Large intestine (tissue), 3 donors: ENCODE measurements at regions not wholly inside any gene's neighbourhood (a gene's known extent, or its start where the extent isn't known, plus 50 kb on each side); places are given as distances from the start of the nearest gene placed in this dataset.

Experiments
- DNase-seq, 2 donors: peaks; one replicate each; pipeline versions ENCODE4 v3.0.0 to v3.0.0-alpha.2; 2013
- H3K27ac ChIP-seq: one replicate; pipeline ENCODE4 v1.5.1; 2013; ENCODE audit warnings: low read length
- H3K27me3 ChIP-seq: 2 replicates; pipeline ENCODE4 v1.6.1; 2013; ENCODE audit warnings: low read length; ENCODE audit not compliant: control insufficient read depth, insufficient read depth
- H3K36me3 ChIP-seq: 2 replicates; pipeline ENCODE4 v1.6.1; 2013; ENCODE audit warnings: low read length; ENCODE audit not compliant: control insufficient read depth, insufficient read depth
- H3K4me1 ChIP-seq: one replicate; pipeline ENCODE4 v1.6.1; 2013; ENCODE audit warnings: low read length; ENCODE audit not compliant: control insufficient read depth, insufficient read depth
- H3K4me3 ChIP-seq: one replicate; pipeline ENCODE4 v1.5.1; 2013; ENCODE audit warnings: low read length
- H3K9me3 ChIP-seq: one replicate; pipeline ENCODE4 v1.6.1; 2013; ENCODE audit warnings: mild to moderate bottlenecking, low read depth, low read length, moderate library complexity; ENCODE audit not compliant: control insufficient read depth
- WGBS: methylation state at CpG from one replicate; pipeline ENCODE4 v1.1.5; 2013; ENCODE audit warnings: low lambda C conversion rate; ENCODE audit not compliant: insufficient coverage; 5-methylcytosine and 5-hydroxymethylcytosine counted together

DNA sequence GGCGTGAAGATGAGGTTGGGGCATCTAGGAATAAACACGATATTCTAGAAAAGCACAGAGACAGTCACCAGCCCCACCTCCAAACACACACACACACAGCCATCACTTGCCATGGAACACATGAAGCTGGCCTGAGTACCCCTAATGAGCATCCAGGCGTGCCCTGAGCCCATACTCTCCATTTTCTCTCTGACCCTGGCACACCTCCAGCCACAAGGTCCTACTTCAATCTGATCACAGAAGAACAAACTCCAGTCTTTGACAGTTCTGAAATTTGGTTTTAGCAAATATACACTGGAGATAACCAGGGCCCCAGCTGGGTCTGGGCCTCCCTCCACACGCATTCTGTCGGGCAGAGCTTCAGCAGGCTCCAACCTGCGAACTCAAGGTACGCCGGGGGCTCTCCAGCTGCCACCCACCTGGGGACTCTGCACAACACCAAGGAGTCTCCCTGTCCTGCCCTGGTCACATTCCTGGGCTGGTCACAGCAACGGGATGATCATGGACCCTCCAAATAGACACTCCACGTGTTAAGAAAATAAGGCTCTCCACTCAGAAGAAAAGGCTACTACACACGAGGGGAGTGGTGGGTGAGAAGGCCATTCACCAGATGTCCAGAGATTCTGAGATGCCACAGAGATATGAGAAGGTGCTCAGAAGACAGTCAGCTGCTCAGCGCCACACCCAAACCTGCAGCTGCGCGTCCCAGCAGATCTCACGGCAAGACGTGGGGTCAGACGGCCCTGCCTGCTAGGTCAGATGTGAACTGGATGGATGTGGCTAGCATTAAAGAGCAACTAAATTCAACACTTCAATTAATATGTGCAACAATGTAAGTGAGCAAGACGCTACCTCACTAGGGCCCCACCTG, 57.0 kb upstream of the PNMA1 start:
- Histone ChIP-seq H3K4me1 (peaks cover 59% of the 10 kb centered on the region), H3K27me3 (no peaks in the 10 kb centered on the region), H3K36me3 (no peaks in the 10 kb centered on the region), H3K4me3 (no peak overlapping the region), H3K27ac (peak overlapping the region; percentile 96), H3K9me3 (no peaks in the 10 kb centered on the region)
- peak in 1 of 2 donors; percentile 19 for DNase-seq
- no CpG with 5 or more reads among the region's 18 CpGs for WGBS

DNA sequence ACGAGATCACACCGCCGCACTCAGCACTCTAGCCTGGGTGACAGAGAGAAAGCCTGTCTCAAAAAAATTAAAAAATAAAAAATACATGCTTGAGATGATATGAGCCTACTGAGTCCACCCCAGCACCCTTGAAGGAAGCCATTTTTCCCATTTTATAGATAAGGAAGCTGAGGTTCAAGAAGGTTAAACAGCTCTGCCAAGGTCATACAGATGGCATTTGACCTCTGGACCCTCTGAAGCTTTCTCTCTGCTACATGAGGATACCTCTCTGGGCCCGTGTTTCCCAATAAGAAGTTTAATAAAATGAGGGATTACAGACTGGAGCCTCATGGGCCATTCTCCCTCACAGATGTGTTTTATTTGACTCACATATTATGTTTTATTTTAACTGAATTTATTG, 53.9 kb upstream of the PNMA1 start:
- Histone ChIP-seq H3K27me3 (no peaks in the 10 kb centered on the region), H3K9me3 (no peaks in the 10 kb centered on the region), H3K36me3 (no peaks in the 10 kb centered on the region), H3K4me1 (peaks cover 52% of the 10 kb centered on the region), H3K27ac (no peak overlapping the region), H3K4me3 (no peak overlapping the region)
- DNase-seq: peak in 1 of 2 donors; percentile 2
- no CpG with 5 or more reads among the region's 4 CpGs for WGBS

DNA sequence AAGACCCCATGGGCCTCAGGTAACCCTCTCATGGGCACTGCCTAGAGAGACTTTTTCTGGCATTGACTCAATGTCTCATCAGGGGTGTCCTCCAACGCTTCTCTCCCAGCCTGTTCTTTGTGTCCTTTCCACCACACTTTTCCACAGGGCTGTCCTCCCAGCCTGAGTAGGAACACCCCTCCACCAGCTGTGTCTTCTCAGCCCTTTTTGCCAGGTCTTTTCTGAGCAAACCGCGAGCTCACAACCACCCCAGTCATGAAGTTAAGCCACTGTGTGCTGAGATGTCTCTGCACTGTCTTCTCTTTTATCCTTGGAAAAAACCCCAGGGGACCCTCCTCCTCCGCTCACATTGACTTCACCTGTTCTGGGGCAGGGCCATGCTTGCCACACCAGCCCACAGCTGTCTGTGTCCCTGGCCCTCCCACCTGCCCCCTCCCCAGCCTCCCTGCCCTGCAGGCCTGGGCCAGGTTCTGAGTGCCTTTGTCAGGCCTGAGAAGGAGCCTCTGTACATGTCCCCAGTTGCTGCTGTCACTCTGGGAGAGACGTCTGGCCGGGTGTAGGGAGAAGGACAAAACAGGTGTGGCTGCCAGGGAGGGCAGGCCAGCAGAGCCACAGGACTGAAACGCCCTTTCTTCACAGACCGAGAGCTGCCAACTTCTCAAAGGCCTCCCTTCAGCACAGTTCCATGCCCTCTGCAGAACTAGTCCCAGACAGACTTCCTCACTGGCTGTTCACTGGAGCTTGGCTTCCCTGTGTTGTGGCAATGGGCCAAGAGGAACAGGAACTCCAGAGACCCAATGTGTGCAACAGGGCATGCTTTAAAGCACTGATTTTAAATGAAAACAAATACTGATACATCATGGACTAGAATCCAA, 50.5 kb upstream of the PNMA1 start:
- Histone ChIP-seq H3K36me3 (no peaks in the 10 kb centered on the region), H3K4me3 (no peak overlapping the region), H3K27ac (no peak overlapping the region), H3K4me1 (peaks cover 50% of the 10 kb centered on the region), H3K9me3 (no peaks in the 10 kb centered on the region), H3K27me3 (no peaks in the 10 kb centered on the region)
- no peak for DNase-seq
- 100% methylated on average over 1 of the region's 8 CpGs for WGBS
